Keratinocyte (primary cell): ENCODE measurements at regions not wholly inside any gene's neighbourhood (a gene's known extent, or its start where the extent isn't known, plus 50 kb on each side); places are given as distances from the start of the nearest gene placed in this dataset.

Experiments used
- EZH2 ChIP-seq: IDR thresholded peaks from one replicate; pipeline ENCODE4 v1.6.1; 2012; ENCODE audit warnings: inconsistent platforms, mild to moderate bottlenecking, low read length, moderate library complexity
- TF ChIP-seq, protein P1 (sequence below), 3 experiments: IDR thresholded peaks in 1 of 3; conservative IDR thresholded peaks in 1 of 3; optimal IDR thresholded peaks in 1 of 3; 2 replicates in 2 of 3; 3 replicates in 1 of 3; pipeline versions ENCODE3 to v1.5.1; 2011; ENCODE audit warnings: low read length in 3 of 3, mild to moderate bottlenecking in 3 of 3, moderate library complexity in 2 of 3, control low read depth in 1 of 3, inconsistent platforms in 1 of 3; ENCODE audit not compliant: insufficient read depth in 2 of 3; ENCODE audit errors: extremely low read depth in 1 of 3

DNA sequence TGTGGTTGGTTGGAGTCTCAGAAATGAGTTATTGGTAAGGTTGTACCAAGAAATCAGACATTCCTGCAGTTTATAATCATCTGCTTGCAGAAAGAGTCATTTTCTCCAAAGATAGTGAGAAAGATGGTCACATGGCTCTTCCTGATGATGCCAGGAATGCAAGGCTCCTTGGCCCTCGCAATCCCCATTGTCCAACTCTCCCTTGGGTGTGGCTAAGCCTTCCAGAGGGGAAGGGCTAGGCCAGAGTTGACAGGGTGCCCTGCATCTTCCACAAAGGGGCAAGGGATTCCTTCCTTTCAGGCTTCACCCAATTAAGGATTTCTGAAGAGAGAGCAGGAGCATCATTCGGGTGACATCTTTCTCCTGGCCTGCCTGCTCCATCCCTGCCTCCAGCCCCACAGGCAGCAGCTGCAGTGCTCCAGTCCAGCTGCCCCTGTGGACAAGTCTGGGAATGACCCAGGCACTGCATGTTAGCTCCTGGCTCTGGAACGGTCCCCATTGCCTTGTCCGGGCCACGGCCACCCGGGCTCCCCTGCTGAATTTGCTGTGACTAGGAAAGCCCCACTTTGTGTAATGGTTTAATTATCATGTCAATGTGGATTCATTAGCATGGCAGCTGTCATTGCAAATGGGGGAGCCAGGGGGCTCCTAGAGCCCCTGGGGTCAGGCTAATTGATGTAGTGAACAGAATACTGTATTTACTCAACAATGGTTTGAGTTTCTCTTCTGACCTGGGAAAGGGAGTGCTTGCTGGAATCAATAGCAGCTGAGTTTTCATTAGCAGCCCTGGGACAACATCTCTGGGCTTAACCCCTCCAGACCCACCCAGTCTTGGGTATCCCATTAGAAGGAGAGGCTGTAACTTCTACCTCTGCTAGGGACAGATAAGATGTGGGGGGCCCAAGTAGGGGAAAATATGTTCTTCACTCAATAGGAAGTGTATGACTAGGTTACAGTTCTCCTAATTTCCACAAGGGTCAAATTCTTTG lies 112.6 kb upstream of the TBX20 start:
- no peak for TF ChIP-seq EZH2
- TF ChIP-seq, protein P1, sequence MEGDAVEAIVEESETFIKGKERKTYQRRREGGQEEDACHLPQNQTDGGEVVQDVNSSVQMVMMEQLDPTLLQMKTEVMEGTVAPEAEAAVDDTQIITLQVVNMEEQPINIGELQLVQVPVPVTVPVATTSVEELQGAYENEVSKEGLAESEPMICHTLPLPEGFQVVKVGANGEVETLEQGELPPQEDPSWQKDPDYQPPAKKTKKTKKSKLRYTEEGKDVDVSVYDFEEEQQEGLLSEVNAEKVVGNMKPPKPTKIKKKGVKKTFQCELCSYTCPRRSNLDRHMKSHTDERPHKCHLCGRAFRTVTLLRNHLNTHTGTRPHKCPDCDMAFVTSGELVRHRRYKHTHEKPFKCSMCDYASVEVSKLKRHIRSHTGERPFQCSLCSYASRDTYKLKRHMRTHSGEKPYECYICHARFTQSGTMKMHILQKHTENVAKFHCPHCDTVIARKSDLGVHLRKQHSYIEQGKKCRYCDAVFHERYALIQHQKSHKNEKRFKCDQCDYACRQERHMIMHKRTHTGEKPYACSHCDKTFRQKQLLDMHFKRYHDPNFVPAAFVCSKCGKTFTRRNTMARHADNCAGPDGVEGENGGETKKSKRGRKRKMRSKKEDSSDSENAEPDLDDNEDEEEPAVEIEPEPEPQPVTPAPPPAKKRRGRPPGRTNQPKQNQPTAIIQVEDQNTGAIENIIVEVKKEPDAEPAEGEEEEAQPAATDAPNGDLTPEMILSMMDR (optimal IDR thresholded peaks at IDR 0.05 in 1 of 3, IDR thresholded peaks at IDR 0.05 in 1 of 3, conservative IDR thresholded peaks at IDR 0.05 in 1 of 3; ENCODE audit: extremely low read depth in 1 of 3, insufficient read depth in 2 of 3, low read length in 3 of 3): no peak
